ENCODE measurements at regions not wholly inside any gene's neighbourhood (a gene's known extent, or its start where the extent isn't known, plus 50 kb on each side); places are given as distances from the start of the nearest gene placed in this dataset.

DNA sequence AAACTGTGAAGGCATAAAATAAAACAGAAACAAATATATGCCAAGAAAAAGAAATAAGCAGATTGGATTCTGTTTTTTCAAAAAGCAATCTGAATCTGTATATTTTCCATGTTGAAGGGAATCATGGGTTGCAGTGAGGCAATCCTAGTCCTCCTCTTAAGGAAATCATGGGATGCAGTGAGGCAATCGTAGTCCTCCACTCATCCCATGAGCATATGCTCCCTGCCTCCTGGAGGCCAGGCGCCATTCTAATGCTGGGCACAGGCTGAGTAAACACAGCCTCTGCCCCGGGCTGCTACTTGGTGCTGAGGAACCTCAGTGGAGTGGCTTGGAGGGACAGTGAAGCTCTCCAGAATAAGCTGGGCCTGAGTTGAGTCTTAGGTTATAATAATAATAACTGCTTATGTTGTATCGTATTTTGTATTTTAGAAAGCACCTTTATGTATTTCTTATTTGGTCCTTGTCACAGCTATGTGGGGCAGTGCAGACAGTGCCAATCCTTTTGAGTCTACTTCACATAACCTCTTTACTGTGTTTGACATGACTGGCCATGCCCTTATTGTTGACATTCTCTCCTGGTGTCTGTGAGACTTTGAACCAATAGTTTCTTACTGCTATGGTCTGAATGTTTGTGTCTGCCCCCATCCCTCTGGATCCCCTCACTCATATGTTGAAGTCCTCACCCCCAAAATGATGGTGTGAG is 56.6 kb upstream of the CITED2 start:
- TF ChIP-seq, protein P1, sequence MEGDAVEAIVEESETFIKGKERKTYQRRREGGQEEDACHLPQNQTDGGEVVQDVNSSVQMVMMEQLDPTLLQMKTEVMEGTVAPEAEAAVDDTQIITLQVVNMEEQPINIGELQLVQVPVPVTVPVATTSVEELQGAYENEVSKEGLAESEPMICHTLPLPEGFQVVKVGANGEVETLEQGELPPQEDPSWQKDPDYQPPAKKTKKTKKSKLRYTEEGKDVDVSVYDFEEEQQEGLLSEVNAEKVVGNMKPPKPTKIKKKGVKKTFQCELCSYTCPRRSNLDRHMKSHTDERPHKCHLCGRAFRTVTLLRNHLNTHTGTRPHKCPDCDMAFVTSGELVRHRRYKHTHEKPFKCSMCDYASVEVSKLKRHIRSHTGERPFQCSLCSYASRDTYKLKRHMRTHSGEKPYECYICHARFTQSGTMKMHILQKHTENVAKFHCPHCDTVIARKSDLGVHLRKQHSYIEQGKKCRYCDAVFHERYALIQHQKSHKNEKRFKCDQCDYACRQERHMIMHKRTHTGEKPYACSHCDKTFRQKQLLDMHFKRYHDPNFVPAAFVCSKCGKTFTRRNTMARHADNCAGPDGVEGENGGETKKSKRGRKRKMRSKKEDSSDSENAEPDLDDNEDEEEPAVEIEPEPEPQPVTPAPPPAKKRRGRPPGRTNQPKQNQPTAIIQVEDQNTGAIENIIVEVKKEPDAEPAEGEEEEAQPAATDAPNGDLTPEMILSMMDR (conservative IDR thresholded peaks at IDR 0.05 in 1 of 2, IDR thresholded peaks at IDR 0.05 in 1 of 2; ENCODE audit: extremely low read depth in 1 of 2, insufficient read depth in 1 of 2, low read depth in 1 of 2, low read length in 2 of 2): no peak
- TF ChIP-seq EZH2 (IDR thresholded peaks at IDR 0.05; ENCODE audit: borderline replicate concordance, low read length): no peak

All from mammary epithelial cell (primary cell).